GM12875 (cell line): ENCODE measurements at regions not wholly inside any gene's neighbourhood (a gene's known extent, or its start where the extent isn't known, plus 50 kb on each side); places are given as distances from the start of the nearest gene placed in this dataset.

ENCODE experiments used
- H3K4me3 ChIP-seq: one replicate; pipeline ENCODE4 v1.5.1; 2011; ENCODE audit warnings: low read depth, low read length, control low read depth
- TF ChIP-seq, protein P1 (sequence below): IDR thresholded peaks from 2 replicates; pipeline ENCODE4 v1.5.1; 2011; ENCODE audit warnings: low read depth, mild to moderate bottlenecking, control low read depth, inconsistent platforms, low read length, moderate library complexity, borderline replicate concordance; ENCODE audit not compliant: insufficient read depth

DNA sequence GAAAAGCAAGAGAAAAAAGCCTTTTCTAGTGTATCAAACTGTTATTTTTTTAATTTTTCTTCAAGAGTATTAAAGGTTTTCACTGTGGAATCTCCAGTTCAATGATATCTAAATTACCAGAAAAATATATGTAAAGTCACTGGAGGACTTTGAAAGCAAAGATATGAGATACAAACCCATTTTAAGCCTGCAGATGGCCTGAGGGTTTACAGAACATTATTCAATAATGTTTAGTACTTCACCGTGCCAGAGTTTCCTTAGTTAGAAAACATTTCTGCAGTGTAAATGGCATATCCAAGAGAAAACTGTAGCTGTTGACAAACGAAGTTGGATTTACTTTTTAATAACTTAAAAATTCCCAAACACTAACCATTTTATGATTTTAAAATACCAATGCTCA lies 529.4 kb upstream of the AGTR1 start:
- TF ChIP-seq, protein P1, sequence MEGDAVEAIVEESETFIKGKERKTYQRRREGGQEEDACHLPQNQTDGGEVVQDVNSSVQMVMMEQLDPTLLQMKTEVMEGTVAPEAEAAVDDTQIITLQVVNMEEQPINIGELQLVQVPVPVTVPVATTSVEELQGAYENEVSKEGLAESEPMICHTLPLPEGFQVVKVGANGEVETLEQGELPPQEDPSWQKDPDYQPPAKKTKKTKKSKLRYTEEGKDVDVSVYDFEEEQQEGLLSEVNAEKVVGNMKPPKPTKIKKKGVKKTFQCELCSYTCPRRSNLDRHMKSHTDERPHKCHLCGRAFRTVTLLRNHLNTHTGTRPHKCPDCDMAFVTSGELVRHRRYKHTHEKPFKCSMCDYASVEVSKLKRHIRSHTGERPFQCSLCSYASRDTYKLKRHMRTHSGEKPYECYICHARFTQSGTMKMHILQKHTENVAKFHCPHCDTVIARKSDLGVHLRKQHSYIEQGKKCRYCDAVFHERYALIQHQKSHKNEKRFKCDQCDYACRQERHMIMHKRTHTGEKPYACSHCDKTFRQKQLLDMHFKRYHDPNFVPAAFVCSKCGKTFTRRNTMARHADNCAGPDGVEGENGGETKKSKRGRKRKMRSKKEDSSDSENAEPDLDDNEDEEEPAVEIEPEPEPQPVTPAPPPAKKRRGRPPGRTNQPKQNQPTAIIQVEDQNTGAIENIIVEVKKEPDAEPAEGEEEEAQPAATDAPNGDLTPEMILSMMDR, result no peak
- H3K4me3 ChIP-seq, result no peak overlapping the region

DNA sequence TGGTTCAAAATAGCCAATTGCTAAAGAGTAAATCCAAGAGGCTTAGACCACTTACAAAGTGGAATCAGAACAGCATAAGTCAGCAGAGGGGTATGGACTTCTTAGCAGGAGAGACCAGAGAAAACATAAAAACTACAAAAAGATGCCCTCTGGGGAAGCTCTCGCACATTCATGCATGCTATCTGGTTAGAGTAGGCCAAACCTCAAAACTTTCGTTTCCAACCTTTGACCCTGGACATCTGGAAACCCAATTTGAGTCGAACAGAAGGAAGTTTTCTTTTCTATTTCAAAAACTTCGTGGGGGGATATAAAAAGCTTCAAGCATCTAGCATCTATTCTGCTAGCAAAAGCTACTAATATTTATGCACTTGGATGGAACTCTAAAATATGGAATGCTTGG lies 523.9 kb upstream of the AGTR1 start:
- H3K4me3 ChIP-seq, result no peak overlapping the region
- TF ChIP-seq, protein P1, result no peak

DNA sequence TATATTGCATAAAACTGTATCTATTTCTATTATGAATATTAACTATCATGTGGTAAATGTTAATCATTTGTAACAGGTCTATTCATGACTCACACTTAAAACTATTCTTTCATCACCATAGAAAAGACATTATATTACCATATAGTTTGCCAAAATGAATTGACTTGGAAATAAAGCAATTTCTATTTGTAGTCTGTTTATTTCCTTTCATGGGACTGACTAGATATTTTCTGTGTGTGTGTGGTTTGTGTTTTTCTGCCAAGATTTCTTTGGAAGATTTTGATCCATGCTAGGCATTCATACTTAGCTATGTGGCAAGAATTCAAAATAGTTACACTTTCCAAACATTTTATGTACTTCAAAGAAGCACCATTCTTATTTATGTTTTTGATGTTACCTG lies 522.5 kb upstream of the AGTR1 start:
- H3K4me3 ChIP-seq, result no peak overlapping the region
- TF ChIP-seq, protein P1, result no peak

- H3K4me3 ChIP-seq, result no peak overlapping the region
- TF ChIP-seq, protein P1, result no peak
Measured at GRCh38 chr3:148178503-148178902, 519.2 kb upstream of the AGTR1 start.

DNA sequence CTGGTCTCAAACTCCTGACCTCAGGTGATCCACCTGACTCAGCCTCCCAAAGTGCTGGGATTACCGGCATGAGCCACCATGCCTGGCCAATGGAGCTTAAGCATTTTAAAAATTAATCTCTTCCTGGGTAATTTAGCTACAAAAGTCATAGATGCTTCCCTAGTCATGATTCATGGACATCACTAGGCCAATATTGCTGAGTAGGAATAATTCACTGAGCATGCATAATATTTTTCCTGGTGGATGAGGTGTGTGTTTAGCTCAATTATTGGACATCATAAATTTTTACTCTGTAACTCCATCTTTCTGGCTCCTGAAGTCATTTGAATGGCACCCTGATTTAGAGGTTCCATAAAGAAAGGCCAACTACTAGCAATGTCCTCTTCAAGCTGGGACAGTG lies 512.9 kb upstream of the AGTR1 start:
- H3K4me3 ChIP-seq, result no peak overlapping the region
- TF ChIP-seq, protein P1, result no peak

GRCh38 chr3:148186881-148187280 lies 510.8 kb upstream of the AGTR1 start:
- TF ChIP-seq, protein P1, result no peak
- H3K4me3 ChIP-seq, result no peak overlapping the region

- TF ChIP-seq, protein P1, result no peak
- H3K4me3 ChIP-seq, result no peak overlapping the region
Measured at GRCh38 chr3:148187296-148187695, 510.4 kb upstream of the AGTR1 start.
